Brain microvascular endothelial cell (primary cell): ENCODE measurements at regions not wholly inside any gene's neighbourhood (a gene's known extent, or its start where the extent isn't known, plus 50 kb on each side); places are given as distances from the start of the nearest gene placed in this dataset.

ENCODE experiments used
- DNase-seq: peaks from one replicate; pipeline ENCODE4 v3.0.0-alpha.2; 2020
- H3K27ac ChIP-seq: fragments of 250-450 bp; sonication (Bioruptor Pico); 2 replicates; pipeline ENCODE4 v1.5.1; 2020; ENCODE audit warnings: mild to moderate bottlenecking, moderate library complexity
- H3K27me3 ChIP-seq: fragments of 250-450 bp; sonication (Bioruptor Pico); replicated peaks from 2 replicates; pipeline ENCODE4 v1.5.1; 2020; ENCODE audit warnings: mild to moderate bottlenecking
- H3K36me3 ChIP-seq: fragments of 250-450 bp; sonication (Bioruptor Pico); replicated peaks from 2 replicates; pipeline ENCODE4 v1.5.1; 2020; ENCODE audit warnings: mild to moderate bottlenecking
- H3K4me3 ChIP-seq: 2 replicates; pipeline ENCODE4 v1.5.1; 2011; ENCODE audit warnings: low read depth, mild to moderate bottlenecking, control low read depth, low read length, moderate library complexity
- CTCF ChIP-seq: IDR thresholded peaks from 2 replicates; pipeline ENCODE4 v1.5.1; 2011; ENCODE audit warnings: low read depth, mild to moderate bottlenecking, moderate library complexity, low read length, control low read depth, inconsistent platforms; ENCODE audit errors: missing control alignments
- in situ Hi-C: cut with HindIII; loops from 2 replicates; pipeline ENCODE4 v1.10.0; 2017; ENCODE audit warnings: low sequenced_read_pairs, low pct_ligation_motif_present

GRCh38 chr12:38137287-38137686 lies 179.3 kb upstream of the ALG10B start:
- in situ Hi-C loops, result no loop called here
- Histone ChIP-seq H3K27me3 (no peaks in the 10 kb centered on the region), H3K36me3 (no peaks in the 10 kb centered on the region), H3K27ac (no peak overlapping the region), H3K4me3 (no peak overlapping the region)
- TF ChIP-seq CTCF, result no peak
- no peak for DNase-seq

GRCh38 chr12:38137716-38138115 lies 178.9 kb upstream of the ALG10B start:
- TF ChIP-seq CTCF, result no peak
- no peaks in the 10 kb centered on the region for H3K27me3 ChIP-seq
- no peaks in the 10 kb centered on the region for H3K36me3 ChIP-seq
- DNase-seq, result no peak
- no peak overlapping the region for H3K4me3 ChIP-seq
- in situ Hi-C loops, result no loop called here
- no peak overlapping the region for H3K27ac ChIP-seq

GRCh38 chr12:38138225-38139221 lies 178.1 kb upstream of the ALG10B start:
- Histone ChIP-seq H3K4me3 (peak overlapping the region; percentile 17), H3K27ac (no peak overlapping the region), H3K27me3 (no peaks in the 10 kb centered on the region), H3K36me3 (no peaks in the 10 kb centered on the region)
- in situ Hi-C loops, result no loop called here
- peak; percentile 88 for TF ChIP-seq CTCF
- DNase-seq, result peak; percentile 72

- no peak for DNase-seq
- no peak for TF ChIP-seq CTCF
- no peaks in the 10 kb centered on the region for H3K36me3 ChIP-seq
- no peaks in the 10 kb centered on the region for H3K27me3 ChIP-seq
- H3K27ac ChIP-seq, result no peak overlapping the region
- in situ Hi-C loops, result no loop called here
- no peak overlapping the region for H3K4me3 ChIP-seq
These were observed 177.1 kb upstream of the ALG10B start for GRCh38 chr12:38139456-38139855.

GRCh38 chr12:38141239-38141638 lies 175.3 kb upstream of the ALG10B start:
- DNase-seq, result no peak
- no peak for TF ChIP-seq CTCF
- no peak overlapping the region for H3K4me3 ChIP-seq
- H3K27ac ChIP-seq, result no peak overlapping the region
- no peaks in the 10 kb centered on the region for H3K36me3 ChIP-seq
- in situ Hi-C loops, result no loop called here
- no peaks in the 10 kb centered on the region for H3K27me3 ChIP-seq
